Mesendoderm (in vitro differentiated cells): ENCODE measurements at regions not wholly inside any gene's neighbourhood (a gene's known extent, or its start where the extent isn't known, plus 50 kb on each side); places are given as distances from the start of the nearest gene placed in this dataset.

ENCODE experiments used
- DNase-seq: peaks from one replicate; pipeline ENCODE4 v3.0.0; 2013
- H2AK5ac ChIP-seq: 2 replicates; pipeline ENCODE4 v1.6.1; 2013; ENCODE audit warnings: low read length, inconsistent platforms
- H2BK120ac ChIP-seq: 2 replicates; pipeline ENCODE4 v1.6.1; 2013; ENCODE audit warnings: low read depth, mild to moderate bottlenecking, low read length, moderate library complexity, mixed read lengths
- H2BK15ac ChIP-seq: replicated peaks from 2 replicates; pipeline ENCODE4 v1.6.1; 2013; ENCODE audit warnings: low read depth, mild to moderate bottlenecking, moderate library complexity
- H2BK5ac ChIP-seq: 2 replicates; pipeline ENCODE4 v1.6.1; 2013; ENCODE audit warnings: low read length, inconsistent platforms
- H3K18ac ChIP-seq: 2 replicates; pipeline ENCODE4 v1.6.1; 2013; ENCODE audit warnings: mild to moderate bottlenecking, low read length, mixed read lengths
- H3K23ac ChIP-seq: one replicate; pipeline ENCODE4 v1.6.1; 2013; ENCODE audit warnings: low read length
- H3K27ac ChIP-seq: 2 replicates; pipeline ENCODE4 v1.5.1; 2013; ENCODE audit warnings: low read depth, mild to moderate bottlenecking, inconsistent platforms, low read length, moderate library complexity
- H3K27me3 ChIP-seq: 2 replicates; pipeline ENCODE4 v1.6.1; 2013; ENCODE audit warnings: low read length, control low read depth, mild to moderate bottlenecking, inconsistent platforms; ENCODE audit not compliant: insufficient read depth, poor library complexity
- H3K36me3 ChIP-seq: 2 replicates; pipeline ENCODE4 v1.6.1; 2013; ENCODE audit warnings: low read length, inconsistent platforms; ENCODE audit not compliant: control insufficient read depth, insufficient read depth
- H3K4ac ChIP-seq: one replicate; pipeline ENCODE4 v1.6.1; 2013; ENCODE audit warnings: low read depth, mild to moderate bottlenecking, low read length, moderate library complexity
- H3K4me1 ChIP-seq: 2 replicates; pipeline ENCODE4 v1.6.1; 2013; ENCODE audit warnings: low read depth, low read length, inconsistent platforms; ENCODE audit not compliant: control insufficient read depth
- H3K4me2 ChIP-seq: 2 replicates; pipeline ENCODE4 v1.6.1; 2013; ENCODE audit warnings: low read length
- H3K4me3 ChIP-seq: 2 replicates; pipeline ENCODE4 v1.5.1; 2013; ENCODE audit warnings: mild to moderate bottlenecking, low read length
- H3K56ac ChIP-seq: one replicate; pipeline ENCODE4 v1.6.1; 2013; ENCODE audit warnings: low read length
- H3K79me1 ChIP-seq: 2 replicates; pipeline ENCODE4 v1.6.1; 2013; ENCODE audit warnings: low read length, inconsistent platforms
- H3K79me2 ChIP-seq: 2 replicates; pipeline ENCODE4 v1.6.1; 2013; ENCODE audit warnings: mild to moderate bottlenecking, low read length; ENCODE audit not compliant: control insufficient read depth, insufficient read depth
- H3K9ac ChIP-seq: 2 replicates; pipeline ENCODE4 v1.6.1; 2013; ENCODE audit warnings: low read length, inconsistent platforms
- H4K5ac ChIP-seq: one replicate; pipeline ENCODE4 v1.6.1; 2013; ENCODE audit warnings: low read length
- H4K8ac ChIP-seq: one replicate; pipeline ENCODE4 v1.6.1; 2013; ENCODE audit warnings: low read depth, mild to moderate bottlenecking, control low read depth, low read length, moderate library complexity
- WGBS: extraction: QIAGEN DNeasy Blood & Tissue Kit; methylation state at CpG from one replicate; pipeline ENCODE4 v1.1.7; 2013; ENCODE audit warnings: low lambda C conversion rate, missing lambda C conversion rate; ENCODE audit not compliant: insufficient coverage; ENCODE audit errors: extremely low coverage; 5-methylcytosine and 5-hydroxymethylcytosine counted together

DNA sequence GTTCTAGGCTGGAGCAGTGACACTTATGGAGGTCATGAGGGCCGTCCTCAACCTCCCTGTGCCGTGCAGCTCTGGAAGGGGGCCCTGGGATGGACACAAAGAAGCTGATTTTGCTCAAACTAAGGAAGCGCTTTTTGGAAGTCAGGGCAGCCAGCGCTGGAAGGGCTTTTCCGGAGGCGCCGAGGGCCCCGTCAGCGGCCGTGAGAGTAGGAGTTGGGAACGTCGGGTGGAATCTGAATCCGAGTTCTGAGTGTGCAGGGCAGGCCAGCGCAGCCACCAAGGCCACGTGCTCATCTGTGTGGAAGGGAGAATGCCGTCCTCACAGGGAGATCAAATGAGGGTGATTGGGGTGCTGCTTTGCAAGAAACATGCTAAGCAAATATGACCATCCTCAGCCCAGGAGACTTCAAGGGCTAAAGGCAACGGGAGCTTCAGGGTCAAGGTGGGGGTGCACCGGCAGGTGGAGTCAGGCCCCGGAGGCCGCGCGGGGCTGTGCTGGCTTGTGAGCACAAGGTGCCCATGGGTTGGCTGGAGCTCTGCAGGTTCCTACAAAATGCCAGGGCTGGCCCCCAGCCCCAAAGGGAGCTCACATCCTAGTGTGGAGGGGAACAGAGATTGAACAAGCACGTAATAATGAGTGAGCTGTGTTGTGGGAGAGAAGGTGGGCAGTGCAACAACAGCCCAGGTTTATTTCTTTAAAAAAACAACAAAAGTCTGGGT, 70.4 kb upstream of the HPCAL1 start:
- H2AK5ac ChIP-seq = no peak overlapping the region
- H3K27ac ChIP-seq = no peak overlapping the region
- no peak for DNase-seq
- no peaks in the 10 kb centered on the region for H3K4me1 ChIP-seq
- H2BK5ac ChIP-seq = no peak overlapping the region
- no peaks in the 10 kb centered on the region for H3K79me2 ChIP-seq
- no peak overlapping the region for H3K4me3 ChIP-seq
- no peak overlapping the region for H3K4ac ChIP-seq
- no peak overlapping the region for H2BK15ac ChIP-seq
- no peak overlapping the region for H4K8ac ChIP-seq
- H3K56ac ChIP-seq = no peak overlapping the region
- H4K5ac ChIP-seq = no peak overlapping the region
- WGBS = no CpG with 5 or more reads among the region's 23 CpGs
- H3K27me3 ChIP-seq = no peaks in the 10 kb centered on the region
- H3K18ac ChIP-seq = no peak overlapping the region
- H3K9ac ChIP-seq = no peak overlapping the region
- no peak overlapping the region for H3K4me2 ChIP-seq
- H3K36me3 ChIP-seq = no peaks in the 10 kb centered on the region
- no peak overlapping the region for H2BK120ac ChIP-seq
- no peaks in the 10 kb centered on the region for H3K79me1 ChIP-seq
- H3K23ac ChIP-seq = no peak overlapping the region

DNA sequence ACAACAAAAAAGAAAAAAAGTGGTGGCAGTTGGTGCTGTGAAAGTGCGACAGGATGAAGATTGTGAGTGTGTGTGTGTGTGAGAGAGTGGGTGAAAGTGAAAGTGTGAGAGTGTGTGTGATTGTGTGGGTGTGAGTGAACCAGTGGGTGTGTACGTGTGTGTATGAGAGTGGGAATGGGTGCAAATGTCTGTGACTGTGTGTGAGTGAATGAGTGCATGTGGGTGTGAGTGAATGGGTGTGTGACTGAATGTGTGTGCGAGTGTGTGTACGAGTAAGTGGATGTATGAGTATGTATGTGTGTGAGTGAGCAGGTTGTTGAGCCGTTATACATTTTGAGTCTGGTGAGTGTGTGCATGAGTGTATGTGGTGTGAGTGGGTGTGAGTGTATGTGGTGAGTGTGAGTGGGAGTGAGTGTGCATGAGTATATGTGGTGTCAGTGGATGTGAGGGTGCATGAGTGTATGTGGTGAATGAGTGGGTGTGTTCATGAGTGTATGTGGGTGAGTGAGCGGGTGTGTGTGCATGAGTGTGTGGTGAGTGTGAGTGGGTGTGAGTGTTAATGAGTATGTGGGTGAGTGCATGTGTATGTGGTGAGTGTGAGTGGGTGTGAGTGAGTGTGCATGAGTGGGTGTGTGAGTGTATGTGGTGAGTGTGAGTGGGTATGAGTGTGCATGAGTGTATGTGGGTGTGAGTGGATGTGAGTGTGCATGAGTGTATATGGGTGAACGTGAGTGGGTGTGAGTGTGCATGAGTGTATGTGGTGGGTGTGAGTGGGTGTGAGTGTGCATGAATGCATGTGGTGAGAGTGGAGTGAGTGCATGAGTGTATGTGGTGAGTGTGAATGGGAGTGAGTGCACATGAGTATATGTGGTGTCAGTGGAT, 69.3 kb upstream of the HPCAL1 start:
- DNase-seq = no peak
- H3K36me3 ChIP-seq = no peaks in the 10 kb centered on the region
- no peaks in the 10 kb centered on the region for H3K79me2 ChIP-seq
- no peak overlapping the region for H3K23ac ChIP-seq
- no peaks in the 10 kb centered on the region for H3K4me1 ChIP-seq
- H3K79me1 ChIP-seq = no peaks in the 10 kb centered on the region
- no peak overlapping the region for H4K5ac ChIP-seq
- no peak overlapping the region for H2AK5ac ChIP-seq
- H3K56ac ChIP-seq = no peak overlapping the region
- H4K8ac ChIP-seq = no peak overlapping the region
- H3K9ac ChIP-seq = no peak overlapping the region
- H2BK120ac ChIP-seq = no peak overlapping the region
- no peak overlapping the region for H3K4me2 ChIP-seq
- no peak overlapping the region for H3K4me3 ChIP-seq
- no peak overlapping the region for H3K27ac ChIP-seq
- no peak overlapping the region for H3K4ac ChIP-seq
- no peaks in the 10 kb centered on the region for H3K27me3 ChIP-seq
- no peak overlapping the region for H2BK5ac ChIP-seq
- H2BK15ac ChIP-seq = no peak overlapping the region
- H3K18ac ChIP-seq = no peak overlapping the region
- WGBS = 100% methylated on average over 6 of the region's 7 CpGs

DNA sequence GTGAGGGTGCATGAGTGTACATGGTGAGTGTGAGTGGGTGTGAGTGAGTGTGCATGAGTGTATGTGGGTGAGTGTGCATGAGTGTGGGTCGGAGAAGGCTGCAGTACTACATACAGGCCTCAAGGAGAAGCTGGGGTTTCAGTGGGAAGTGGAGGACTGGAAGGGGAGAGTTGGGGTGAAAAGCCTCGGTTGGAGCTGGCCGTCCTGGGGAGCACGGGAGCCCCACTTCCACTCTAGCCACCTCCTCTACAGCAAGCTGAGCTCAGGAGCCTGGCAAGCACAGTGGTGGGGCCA, 68.7 kb upstream of the HPCAL1 start:
- H3K79me1 ChIP-seq = no peaks in the 10 kb centered on the region
- no peak for DNase-seq
- H3K4me3 ChIP-seq = no peak overlapping the region
- no peaks in the 10 kb centered on the region for H3K79me2 ChIP-seq
- H2AK5ac ChIP-seq = no peak overlapping the region
- H4K5ac ChIP-seq = no peak overlapping the region
- H4K8ac ChIP-seq = no peak overlapping the region
- no peak overlapping the region for H3K18ac ChIP-seq
- H3K36me3 ChIP-seq = no peaks in the 10 kb centered on the region
- H3K56ac ChIP-seq = no peak overlapping the region
- no peak overlapping the region for H2BK5ac ChIP-seq
- H2BK15ac ChIP-seq = no peak overlapping the region
- no peak overlapping the region for H2BK120ac ChIP-seq
- no peaks in the 10 kb centered on the region for H3K27me3 ChIP-seq
- no peak overlapping the region for H3K23ac ChIP-seq
- H3K4me2 ChIP-seq = no peak overlapping the region
- no peak overlapping the region for H3K4ac ChIP-seq
- no peaks in the 10 kb centered on the region for H3K4me1 ChIP-seq
- H3K27ac ChIP-seq = no peak overlapping the region
- no CpG with 5 or more reads among the region's 4 CpGs for WGBS
- no peak overlapping the region for H3K9ac ChIP-seq

DNA sequence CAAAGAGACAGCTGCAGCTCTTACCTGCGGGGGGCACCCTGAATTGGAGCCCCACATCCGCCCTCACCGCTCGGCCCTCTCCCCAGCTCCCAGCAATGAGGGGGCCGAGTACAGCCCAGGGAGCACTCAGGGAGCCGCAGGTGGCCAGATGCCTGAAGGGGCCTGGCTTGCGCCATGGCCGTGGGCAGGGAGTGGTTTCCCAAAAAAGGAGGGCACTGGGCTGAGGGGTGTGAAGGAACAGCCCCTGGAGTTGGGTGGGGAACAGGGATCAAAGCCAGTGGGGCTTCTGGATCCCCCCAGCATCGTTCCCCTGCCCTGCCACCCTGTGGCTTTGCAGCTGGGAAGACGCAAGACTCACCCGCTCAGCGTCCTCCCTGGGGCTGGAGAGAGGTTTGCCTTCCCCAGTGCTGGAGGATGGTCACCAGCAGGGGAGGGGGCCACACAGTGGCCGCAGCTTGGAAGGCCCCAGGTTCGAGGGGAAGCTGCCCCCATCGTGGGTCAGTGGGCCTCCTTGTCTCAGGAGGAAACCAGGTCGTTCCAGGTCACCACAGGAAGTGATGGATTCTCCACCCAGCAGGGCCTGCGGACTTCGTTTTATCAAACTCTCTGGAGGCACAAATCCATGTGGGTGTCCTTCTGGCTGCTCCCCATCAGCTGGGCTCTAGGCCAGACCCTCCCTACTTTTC, 68.2 kb upstream of the HPCAL1 start:
- H3K56ac ChIP-seq = no peak overlapping the region
- H3K79me2 ChIP-seq = no peaks in the 10 kb centered on the region
- no peaks in the 10 kb centered on the region for H3K27me3 ChIP-seq
- no peaks in the 10 kb centered on the region for H3K4me1 ChIP-seq
- H3K4me2 ChIP-seq = no peak overlapping the region
- no peaks in the 10 kb centered on the region for H3K79me1 ChIP-seq
- no peak overlapping the region for H3K4ac ChIP-seq
- no peak overlapping the region for H3K23ac ChIP-seq
- H3K36me3 ChIP-seq = no peaks in the 10 kb centered on the region
- DNase-seq = no peak
- no CpG with 5 or more reads among the region's 18 CpGs for WGBS
- no peak overlapping the region for H4K5ac ChIP-seq
- H2BK5ac ChIP-seq = no peak overlapping the region
- H2BK120ac ChIP-seq = no peak overlapping the region
- H2BK15ac ChIP-seq = no peak overlapping the region
- no peak overlapping the region for H3K27ac ChIP-seq
- H3K4me3 ChIP-seq = no peak overlapping the region
- no peak overlapping the region for H3K9ac ChIP-seq
- H4K8ac ChIP-seq = no peak overlapping the region
- H2AK5ac ChIP-seq = no peak overlapping the region
- no peak overlapping the region for H3K18ac ChIP-seq

DNA sequence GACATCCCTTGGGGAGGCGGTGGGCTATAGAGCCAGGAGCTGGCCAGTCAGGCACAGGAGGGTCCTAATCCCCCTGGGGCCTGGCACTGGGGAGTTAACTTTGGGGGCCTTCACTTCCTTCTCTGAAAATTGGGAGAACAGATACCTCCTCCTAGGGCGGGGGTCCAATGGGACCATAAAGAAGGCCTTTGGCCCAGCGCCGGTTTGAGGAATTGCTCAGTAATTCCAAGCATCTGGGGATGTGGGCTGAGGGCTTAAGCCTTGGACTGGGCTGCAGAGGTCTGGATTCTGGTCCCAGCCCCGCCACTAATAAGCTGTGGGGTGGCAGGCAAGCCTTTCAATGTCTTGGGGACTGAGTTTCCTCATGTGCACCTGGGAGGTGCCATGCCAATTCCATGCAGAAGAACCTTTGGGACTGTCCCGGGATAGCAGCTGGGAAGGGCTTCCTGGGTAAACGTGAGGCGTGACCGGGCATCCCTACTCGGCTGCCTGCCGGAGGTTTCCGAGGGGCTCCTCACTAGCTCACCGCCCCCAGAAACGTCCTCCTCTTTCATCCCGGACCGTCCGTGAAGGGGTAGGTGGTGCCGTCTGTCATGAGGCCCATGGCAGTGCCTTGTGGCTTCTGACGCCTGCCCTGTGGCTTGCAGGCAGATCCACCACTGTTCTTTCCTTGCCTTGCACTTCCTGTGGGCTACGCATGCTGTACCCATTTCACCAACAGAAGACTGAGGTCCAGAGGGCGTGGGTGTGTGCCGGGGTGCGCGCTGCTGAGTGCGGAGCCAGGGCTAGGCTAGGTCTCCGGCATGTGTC, 67.4 kb upstream of the HPCAL1 start:
- Histone ChIP-seq H2BK120ac (no peak overlapping the region), H3K4me1 (no peaks in the 10 kb centered on the region), H3K27ac (no peak overlapping the region), H3K18ac (no peak overlapping the region), H3K4me2 (no peak overlapping the region), H3K79me2 (no peaks in the 10 kb centered on the region), H3K56ac (no peak overlapping the region), H4K5ac (no peak overlapping the region), H3K36me3 (no peaks in the 10 kb centered on the region), H3K79me1 (no peaks in the 10 kb centered on the region), H3K23ac (no peak overlapping the region), H3K9ac (no peak overlapping the region), H2AK5ac (no peak overlapping the region), H3K4me3 (no peak overlapping the region), H2BK15ac (no peak overlapping the region), H3K27me3 (no peaks in the 10 kb centered on the region), H4K8ac (no peak overlapping the region), H3K4ac (no peak overlapping the region), H2BK5ac (no peak overlapping the region)
- no peak for DNase-seq
- WGBS = no CpG with 5 or more reads among the region's 26 CpGs
